ENCODE measurements at regions not wholly inside any gene's neighbourhood (a gene's known extent, or its start where the extent isn't known, plus 50 kb on each side); places are given as distances from the start of the nearest gene placed in this dataset.
"Not testable (repeated sequence)": the region's sequence is repeated elsewhere in the genome, so short reads cannot be mapped to it uniquely, and the experiment has no call there.

- no peaks in the 10 kb centered on the region for H3K27me3 ChIP-seq (ENCODE audit: control insufficient read depth, insufficient read depth, low read length)
- CTCF ChIA-PET = no interaction called here
- ATAC-seq (no peak), DNase-seq (ENCODE audit: low read depth, low spot score) (no peak)
- no peaks in the 10 kb centered on the region for H3K9me3 ChIP-seq (ENCODE audit: control insufficient read depth, insufficient read depth, low read depth, low read length)
- H3K4me1 ChIP-seq (ENCODE audit: control insufficient read depth, insufficient read depth, low read length) = no peaks in the 10 kb centered on the region
- H3K27ac ChIP-seq (ENCODE audit: low read length) = no peak overlapping the region
- no peak overlapping the region for H3K4me3 ChIP-seq (ENCODE audit: low read depth in 2 of 2, low read length in 2 of 2)
- in situ Hi-C loops (cut with HindIII; ENCODE audit: low pct_unique_long_range_greater_than_20kb, low sequenced_read_pairs) = no loop called here
- no peak for TF ChIP-seq CTCF (IDR thresholded peaks at IDR 0.05)
- TF ChIP-seq SIN3A (IDR thresholded peaks at IDR 0.05; ENCODE audit: borderline replicate concordance, insufficient read depth, low read depth, low read length) = no peak
- no peak for TF ChIP-seq REST (IDR thresholded peaks at IDR 0.05; ENCODE audit: insufficient read depth in 1 of 2, low read depth in 2 of 2, low read length in 1 of 2)
- no peak for TF ChIP-seq POLR2AphosphoS5 (IDR thresholded peaks at IDR 0.05; ENCODE audit: low read depth, low read length)
- TF ChIP-seq TCF7L2 (IDR thresholded peaks at IDR 0.05; ENCODE audit: low read depth, low read length) = no peak
- POLR2A ChIA-PET = no interaction called here
- no TSS peak for BruUV-seq (replicated peaks)
- intact Hi-C loops (cut with micrococcal nuclease; ENCODE audit: unreplicated experiment) = no loop called here
- no peaks in the 10 kb centered on the region for H3K36me3 ChIP-seq (ENCODE audit: control insufficient read depth, insufficient read depth, low read length)
Measured at GRCh38 chrX:127702527-127702926, 349.7 kb downstream of the ACTRT1 start.

- in situ Hi-C loops (cut with HindIII; ENCODE audit: low pct_unique_long_range_greater_than_20kb, low sequenced_read_pairs); H3K4me1 ChIP-seq (ENCODE audit: control insufficient read depth, insufficient read depth, low read length); H3K36me3 ChIP-seq (ENCODE audit: control insufficient read depth, insufficient read depth, low read length); H3K9me3 ChIP-seq (ENCODE audit: control insufficient read depth, insufficient read depth, low read depth, low read length); H3K27ac ChIP-seq (ENCODE audit: low read length); ATAC-seq; H3K27me3 ChIP-seq (ENCODE audit: control insufficient read depth, insufficient read depth, low read length); intact Hi-C loops (cut with micrococcal nuclease; ENCODE audit: unreplicated experiment); H3K4me3 ChIP-seq (ENCODE audit: low read depth in 2 of 2, low read length in 2 of 2); DNase-seq (ENCODE audit: low read depth, low spot score); BruUV-seq (replicated peaks); POLR2A ChIA-PET; CTCF ChIA-PET: not testable (repeated sequence)
Measured at GRCh38 chrX:127662942-127663341, 389.3 kb downstream of the ACTRT1 start.

- in situ Hi-C loops (cut with HindIII; ENCODE audit: low pct_unique_long_range_greater_than_20kb, low sequenced_read_pairs) = no loop called here
Measured at GRCh38 chrX:127649011-127649410, 403.2 kb downstream of the ACTRT1 start.

More at GRCh38 chrX:127649011-127649410, 403.2 kb downstream of the ACTRT1 start:
- ChIA-PET POLR2A (no interaction called here), CTCF (no interaction called here)
- DNase-seq (ENCODE audit: low read depth, low spot score) = no peak
- Histone ChIP-seq H3K36me3 (ENCODE audit: control insufficient read depth, insufficient read depth, low read length) (no peaks in the 10 kb centered on the region), H3K9me3 (ENCODE audit: control insufficient read depth, insufficient read depth, low read depth, low read length) (no peaks in the 10 kb centered on the region), H3K27ac (ENCODE audit: low read length) (no peak overlapping the region), H3K4me3 (ENCODE audit: low read depth in 2 of 2, low read length in 2 of 2) (no peak overlapping the region), H3K27me3 (ENCODE audit: control insufficient read depth, insufficient read depth, low read length) (no peaks in the 10 kb centered on the region), H3K4me1 (ENCODE audit: control insufficient read depth, insufficient read depth, low read length) (no peaks in the 10 kb centered on the region)
- ATAC-seq = no peak
- intact Hi-C loops (cut with micrococcal nuclease; ENCODE audit: unreplicated experiment) = no loop called here
- no TSS peak for BruUV-seq (replicated peaks)
- TF ChIP-seq REST (IDR thresholded peaks at IDR 0.05; ENCODE audit: insufficient read depth in 1 of 2, low read depth in 2 of 2, low read length in 1 of 2) (no peak), SIN3A (IDR thresholded peaks at IDR 0.05; ENCODE audit: borderline replicate concordance, insufficient read depth, low read depth, low read length) (no peak), CTCF (IDR thresholded peaks at IDR 0.05) (no peak), TCF7L2 (IDR thresholded peaks at IDR 0.05; ENCODE audit: low read depth, low read length) (no peak), POLR2AphosphoS5 (IDR thresholded peaks at IDR 0.05; ENCODE audit: low read depth, low read length) (no peak)
